ENCODE measurements at regions not wholly inside any gene's neighbourhood (a gene's known extent, or its start where the extent isn't known, plus 50 kb on each side); places are given as distances from the start of the nearest gene placed in this dataset.

GRCh38 chr20:60354024-60354580 lies 395.9 kb downstream of the CDH26 start:
- TF ChIP-seq CTCF (IDR thresholded peaks at IDR 0.05) = no peak
- TF ChIP-seq POLR2A (IDR thresholded peaks at IDR 0.05) = no peak

Measured in lower leg skin (tissue), 3 donors.